Temporal lobe (tissue), 1 donor: ENCODE measurements at regions not wholly inside any gene's neighbourhood (a gene's known extent, or its start where the extent isn't known, plus 50 kb on each side); places are given as distances from the start of the nearest gene placed in this dataset. TPM values are rescaled to one million over a fixed set of nuclear protein-coding genes. Genes with fewer than 3 reads are reported as not detected.

Experiments used
- small RNA-seq: library from RNA; depleted of rRNA; stranded (forward); fragments of <200 nt; gene quantifications from one replicate; pipeline ENCODE3, GENCODE V24; 2014; ENCODE audit warnings: low replicate concordance

Small RNA genes in the stretch of these regions (small RNA-seq; reads per million reads assigned to genes)
- not detected for gene RNU4ATAC7P
